GM12878 (cell line): ENCODE measurements at regions not wholly inside any gene's neighbourhood (a gene's known extent, or its start where the extent isn't known, plus 50 kb on each side); places are given as distances from the start of the nearest gene placed in this dataset.

Source experiments
- ATAC-seq: fragments of 200-7000 bp; cut with Tn5 transposase; 3 replicates; pipeline ENCODE4 v1.9.1; 2020; ENCODE audit warnings: mild to moderate bottlenecking, moderate library complexity
- BruUV-seq: library from RNA; stranded (reverse); fragments of 400-500 nt; replicated peaks from 2 replicates; lab custom pipeline; 2021; lab: Mats Ljungman, UMichigan
- CTCF ChIA-PET: fragments of 300-600 bp; sonication (Branson Sonifier 250); formaldehyde crosslinking; extraction: SDS; loops from one replicate; lab custom pipeline; 2021; ENCODE audit warnings: inconsistent platforms; lab: Yijun Ruan, JAX
- POLR2A ChIA-PET: fragments of 350-600 bp; formaldehyde crosslinking; extraction: SDS; loops from one replicate; lab custom pipeline; 2021; ENCODE audit warnings: inconsistent platforms; lab: Charles Lee
- RAD21 ChIA-PET: fragments of 300-600 bp; sonication (Branson Sonifier 250); formaldehyde crosslinking; loops from one replicate; lab custom pipeline; 2023; ENCODE audit warnings: antibody characterized with exemption; ENCODE audit not compliant: unreplicated experiment; lab: Charles Lee
- SMC1A ChIA-PET: fragments of 300-600 bp; sonication (Branson Sonifier 250); formaldehyde crosslinking; loops from one replicate; lab custom pipeline; 2023; ENCODE audit not compliant: unreplicated experiment, uncharacterized antibody; lab: Charles Lee
- DNase-seq: peaks from one replicate; pipeline ENCODE4 v3.0.0-alpha.2; 2011; ENCODE audit warnings: low read depth, low spot score
- FAIRE-seq: peaks from 3 replicates; lab custom pipeline; 2011; peaks lifted over from hg19 to GRCh38; lab: Jason Lieb, UNC
- H2AFZ ChIP-seq: 2 replicates; pipeline ENCODE4 v1.6.0; 2011; ENCODE audit warnings: low read depth, low read length, control low read depth; ENCODE audit not compliant: control insufficient read depth
- H3K27ac ChIP-seq: 2 replicates; pipeline ENCODE4 v1.5.1; 2011; ENCODE audit warnings: control low read depth; ENCODE audit not compliant: control insufficient read depth, insufficient read depth
- H3K27me3 ChIP-seq, 2 experiments: replicated peaks in 1 of 2; 2 replicates each; pipeline versions ENCODE4 v1.6.0 to v1.6.1; 2011; ENCODE audit warnings: low read length in 1 of 2; ENCODE audit not compliant: control insufficient read depth in 2 of 2, insufficient read depth in 2 of 2
- H3K36me3 ChIP-seq, 2 experiments: 2 replicates each; pipeline ENCODE4 v1.5.1; 2011; ENCODE audit warnings: low read length in 1 of 2; ENCODE audit not compliant: control insufficient read depth in 2 of 2, insufficient read depth in 2 of 2
- H3K4me1 ChIP-seq: 2 replicates; pipeline ENCODE4 v1.6.1; 2011; ENCODE audit warnings: mild to moderate bottlenecking, low read length, moderate library complexity, mixed read lengths; ENCODE audit not compliant: control insufficient read depth, insufficient read depth
- H3K4me2 ChIP-seq: 2 replicates; pipeline ENCODE4 v1.6.0; 2011; ENCODE audit warnings: control low read depth; ENCODE audit not compliant: control insufficient read depth, insufficient read depth
- H3K4me3 ChIP-seq: fragments of 200-600 bp; sonication (generic); 2 replicates; pipeline ENCODE4 v1.5.1; 2016
- H3K79me2 ChIP-seq: 2 replicates; pipeline ENCODE4 v1.6.0; 2011; ENCODE audit warnings: low read length; ENCODE audit not compliant: control insufficient read depth, insufficient read depth
- H3K9ac ChIP-seq: 2 replicates; pipeline ENCODE4 v1.8.0; 2011; ENCODE audit warnings: low read length, control low read depth, mixed read lengths; ENCODE audit not compliant: control insufficient read depth, insufficient read depth
- H3K9me3 ChIP-seq: replicated peaks from 3 replicates; pipeline ENCODE4 v1.5.1; 2011; ENCODE audit warnings: mild to moderate bottlenecking, low read length; ENCODE audit not compliant: control insufficient read depth, insufficient read depth
- H4K20me1 ChIP-seq: 2 replicates; pipeline ENCODE4 v1.6.0; 2011; ENCODE audit not compliant: control insufficient read depth, insufficient read depth
- CEBPB ChIP-seq, 2 experiments: fragments of 150-350 bp in 1 of 2; IDR thresholded peaks; 2 replicates each; pipeline ENCODE4 v1.6.1; 2012 to 2014; ENCODE audit warnings: low read depth in 2 of 2, low read length in 2 of 2, borderline replicate concordance in 1 of 2, inconsistent platforms in 1 of 2
- CREB1 ChIP-seq: IDR thresholded peaks from 2 replicates; pipeline ENCODE4 v1.6.1; 2012; ENCODE audit warnings: low read depth, mild to moderate bottlenecking, inconsistent platforms
- ELK1 ChIP-seq: IDR thresholded peaks from 2 replicates; pipeline ENCODE4 v1.6.1; 2012; ENCODE audit warnings: low read depth, low read length, improper control_type of control experiment
- ETV6 ChIP-seq, 2 experiments: fragments of 450-650 bp in 1 of 2; IDR thresholded peaks in 1 of 2; conservative IDR thresholded peaks in 1 of 2; 2 replicates each; pipeline ENCODE4 v1.6.1; 2014; ENCODE audit warnings: antibody characterized with exemption in 1 of 2, borderline replicate concordance in 1 of 2, low read depth in 1 of 2, mild to moderate bottlenecking in 1 of 2, moderate library complexity in 1 of 2
- HDAC2 ChIP-seq: fragments of 200-600 bp; sonication (generic); IDR thresholded peaks from 2 replicates; pipeline ENCODE4 v1.6.1; 2017
- HDGF ChIP-seq: fragments of 450-650 bp; IDR thresholded peaks from 2 replicates; pipeline ENCODE4 v1.6.1; 2016; ENCODE audit warnings: antibody characterized with exemption
- KAT2A ChIP-seq: conservative IDR thresholded peaks from 2 replicates; pipeline ENCODE4 v1.6.1; 2011; ENCODE audit warnings: low read depth, low read length; ENCODE audit not compliant: control insufficient read depth
- MAX ChIP-seq: IDR thresholded peaks from 2 replicates; pipeline ENCODE4 v1.6.1; 2012; ENCODE audit warnings: low read depth, low read length, improper control_type of control experiment
- MEF2B ChIP-seq: fragments of 450-650 bp; IDR thresholded peaks from 2 replicates; pipeline ENCODE4 v1.6.1; 2018; ENCODE audit warnings: mild to moderate bottlenecking, moderate library complexity; ENCODE audit not compliant: partially characterized antibody, poor library complexity, severe bottlenecking
- NFIC ChIP-seq: IDR thresholded peaks from 2 replicates; pipeline ENCODE4 v1.6.1; 2012; ENCODE audit warnings: low read depth, mild to moderate bottlenecking, inconsistent platforms, low read length, moderate library complexity
- POLR2AphosphoS2 ChIP-seq: IDR thresholded peaks from 2 replicates; pipeline ENCODE4 v1.6.1; 2011; ENCODE audit warnings: low read depth, mild to moderate bottlenecking, low read length, improper control_type of control experiment, moderate library complexity
- PRDM15 ChIP-seq: fragments of 450-650 bp; formaldehyde crosslinking; IDR thresholded peaks from 2 replicates; pipeline ENCODE4 v1.4.0; 2020; ENCODE audit warnings: mild to moderate bottlenecking, moderate library complexity
- SREBF2 ChIP-seq: IDR thresholded peaks from 2 replicates; pipeline ENCODE4 v1.6.1; 2012; ENCODE audit warnings: mild to moderate bottlenecking, low read length
- WGBS: methylation state at CpG from one replicate; pipeline ENCODE4 v1.1.6; 2016; ENCODE audit warnings: low lambda C conversion rate; ENCODE audit not compliant: insufficient replicate concordance, insufficient coverage; ENCODE audit errors: missing lambda C conversion rate; 5-methylcytosine and 5-hydroxymethylcytosine counted together
- in situ Hi-C: fragments of 300-500 bp; cut with MboI; formaldehyde crosslinking; loops from 9 replicates; pipeline ENCODE4 v1.14.3; 2018; ENCODE audit warnings: mixed read lengths
- intact Hi-C: fragments of 100-400 bp; cut with micrococcal nuclease; formaldehyde crosslinking; loops from one replicate; pipeline ENCODE4 v1.14.2; 2022; ENCODE audit not compliant: unreplicated experiment

- TF ChIP-seq HDAC2 (no peak), PRDM15 (CRISPR knock-in tag) (no peak)
- no peaks in the 10 kb centered on the region for H3K9me3 ChIP-seq
- in situ Hi-C loops = no loop called here
- H3K4me3 ChIP-seq = no peak overlapping the region
- POLR2A ChIA-PET = no interaction called here
- no peaks in the 10 kb centered on the region for H4K20me1 ChIP-seq
- no peak overlapping the region for H3K4me2 ChIP-seq
- intact Hi-C loops = no loop called here
- WGBS = 0% methylated on average over 1 of the region's 1 CpG
- H3K79me2 ChIP-seq = no peaks in the 10 kb centered on the region
- SMC1A ChIA-PET = no interaction called here
- H3K27me3 ChIP-seq = peaks cover 0 to 4% of the 10 kb centered on the region in 2 experiments; a peak in 2 of 4 replicates
- RAD21 ChIA-PET = no interaction called here
- BruUV-seq = no TSS peak
- no peak for FAIRE-seq
- DNase-seq = no peak
- H3K4me1 ChIP-seq = no peaks in the 10 kb centered on the region
- H3K9ac ChIP-seq = no peak overlapping the region
- H3K36me3 ChIP-seq = no peaks in the 10 kb centered on the region
- no peak overlapping the region for H3K27ac ChIP-seq
- ATAC-seq = no peak
- CTCF ChIA-PET = no interaction called here
- H2AFZ ChIP-seq = no peak overlapping the region
Measured at GRCh38 chr13:24071016-24071415, 89.5 kb upstream of the SPATA13 start.

GRCh38 chr13:24071423-24072075, 89.0 kb upstream of the SPATA13 start:
- WGBS = 26% methylated on average over 6 of the region's 6 CpGs

More at GRCh38 chr13:24071423-24072075, 89.0 kb upstream of the SPATA13 start:
- no peaks in the 10 kb centered on the region for H3K9me3 ChIP-seq
- ChIA-PET POLR2A (no interaction called here), SMC1A (no interaction called here), CTCF (no interaction called here), RAD21 (no interaction called here)
- peaks cover 0 to 4% of the 10 kb centered on the region in 2 experiments; a peak in 2 of 4 replicates for H3K27me3 ChIP-seq
- no peaks in the 10 kb centered on the region for H4K20me1 ChIP-seq
- in situ Hi-C loops = no loop called here
- H3K4me3 ChIP-seq = no peak overlapping the region
- FAIRE-seq = no peak
- H3K36me3 ChIP-seq = no peaks in the 10 kb centered on the region
- no peak overlapping the region for H3K27ac ChIP-seq
- H2AFZ ChIP-seq = no peak overlapping the region
- BruUV-seq = no TSS peak
- no peak for DNase-seq
- TF ChIP-seq MEF2B = no peak
- no peak for TF ChIP-seq KAT2A
- no peak for TF ChIP-seq HDGF
- no peak for TF ChIP-seq CREB1
- no peak for TF ChIP-seq MAX
- TF ChIP-seq POLR2AphosphoS2 = no peak
- no peak for TF ChIP-seq ELK1
- no peak for TF ChIP-seq ETV6 (conservative IDR thresholded peaks at IDR 0.05 in 1 of 2, IDR thresholded peaks at IDR 0.05 in 1 of 2; ENCODE audit: borderline replicate concordance in 1 of 2, low read depth in 1 of 2)
- TF ChIP-seq CEBPB (IDR thresholded peaks at IDR 0.05; ENCODE audit: borderline replicate concordance in 1 of 2, low read depth in 2 of 2, low read length in 2 of 2) = no peak
- no peak for TF ChIP-seq SREBF2
- TF ChIP-seq NFIC = no peak
- TF ChIP-seq, all 136 proteins: peak for 0
- Histone ChIP-seq H3K4me2 (no peak overlapping the region), H3K9ac (no peak overlapping the region), H3K79me2 (no peaks in the 10 kb centered on the region), H3K4me1 (no peaks in the 10 kb centered on the region)
- no peak for ATAC-seq
- intact Hi-C loops = no loop called here
